ENCODE measurements at regions not wholly inside any gene's neighbourhood (a gene's known extent, or its start where the extent isn't known, plus 50 kb on each side); places are given as distances from the start of the nearest gene placed in this dataset.

GRCh38 chr6:22512686-22513427, 56.5 kb upstream of the HDGFL1 start:
- H3K27ac ChIP-seq: no peak overlapping the region
- no peaks in the 10 kb centered on the region for H3K4me1 ChIP-seq
- no peaks in the 10 kb centered on the region for H3K27me3 ChIP-seq
- no peak overlapping the region for H3K4me3 ChIP-seq
- DNase-seq (ENCODE audit: low spot score): no peak
- H3K9me3 ChIP-seq: no peaks in the 10 kb centered on the region
- H3K36me3 ChIP-seq: no peaks in the 10 kb centered on the region
- no peak for TF ChIP-seq CTCF (IDR thresholded peaks at IDR 0.05)

DNA sequence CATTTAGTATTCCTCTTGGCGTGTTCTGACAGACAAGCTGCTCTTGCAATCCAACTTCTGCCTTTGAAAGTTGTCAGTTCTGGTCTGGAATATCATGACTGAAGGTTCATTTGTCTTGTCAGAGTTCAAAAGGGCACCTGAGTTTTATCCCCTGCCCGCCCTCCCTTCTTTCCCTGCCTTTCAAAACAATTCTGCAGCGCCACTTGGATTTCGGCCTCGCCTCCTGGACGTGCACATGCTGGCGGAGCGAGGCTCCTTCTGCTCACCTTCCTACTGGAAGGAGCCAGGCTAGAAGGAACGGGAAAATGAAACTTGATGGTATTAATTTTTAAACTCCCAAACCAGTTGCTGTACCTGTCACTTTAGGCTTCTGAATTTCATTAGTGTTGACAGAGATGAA, 55.7 kb upstream of the HDGFL1 start:
- H3K27me3 ChIP-seq: no peaks in the 10 kb centered on the region
- no peaks in the 10 kb centered on the region for H3K4me1 ChIP-seq
- no peaks in the 10 kb centered on the region for H3K9me3 ChIP-seq
- TF ChIP-seq CTCF (IDR thresholded peaks at IDR 0.05): no peak
- DNase-seq (ENCODE audit: low spot score): no peak
- no peak overlapping the region for H3K4me3 ChIP-seq
- H3K27ac ChIP-seq: no peak overlapping the region
- no peaks in the 10 kb centered on the region for H3K36me3 ChIP-seq

DNA sequence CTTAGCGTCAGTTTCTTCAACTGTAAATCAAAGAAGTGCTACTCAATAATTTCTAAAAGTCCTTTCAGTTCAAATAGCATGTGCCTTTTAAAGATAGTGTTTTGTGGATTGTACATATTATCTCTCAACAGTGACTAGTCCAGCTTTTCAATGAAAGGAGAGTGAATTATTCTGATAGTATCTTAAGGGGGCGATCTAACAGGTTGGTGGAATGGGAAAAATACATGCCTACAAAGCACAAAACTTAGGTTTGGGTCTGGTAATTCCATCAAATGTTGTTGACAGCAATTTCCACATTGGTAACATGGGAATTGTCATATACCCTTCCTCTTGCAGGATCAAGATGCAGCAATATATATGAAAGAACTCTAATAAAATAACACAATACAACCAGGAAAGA, 50.1 kb upstream of the HDGFL1 start:
- TF ChIP-seq CTCF (IDR thresholded peaks at IDR 0.05): no peak
- Histone ChIP-seq H3K27me3 (no peaks in the 10 kb centered on the region), H3K4me1 (no peaks in the 10 kb centered on the region), H3K36me3 (no peaks in the 10 kb centered on the region), H3K4me3 (no peak overlapping the region), H3K27ac (no peak overlapping the region), H3K9me3 (no peaks in the 10 kb centered on the region)
- no peak for DNase-seq (ENCODE audit: low spot score)

Measured in right atrium auricular region (tissue), 2 donors.